GM19328 (cell line): ENCODE measurements at regions not wholly inside any gene's neighbourhood (a gene's known extent, or its start where the extent isn't known, plus 50 kb on each side); places are given as distances from the start of the nearest gene placed in this dataset.
"Not testable (repeated sequence)": the region's sequence is repeated elsewhere in the genome, so short reads cannot be mapped to it uniquely, and the experiment has no call there.

Experiments
- ATAC-seq: cut with Tn5 transposase; IDR thresholded peaks from one replicate; pipeline ENCODE4 v1.9.1; 2021; ENCODE audit warnings: mild to moderate bottlenecking, moderate library complexity; ENCODE audit not compliant: unreplicated experiment

GRCh38 chr7:138359870-138360559, 100.0 kb upstream of the TRIM24 start:
- ATAC-seq: no peak

GRCh38 chr7:138363721-138364120, 96.3 kb upstream of the TRIM24 start:
- no peak for ATAC-seq

GRCh38 chr7:138366137-138366536, 93.9 kb upstream of the TRIM24 start:
- ATAC-seq: not testable (repeated sequence)

- ATAC-seq: not testable (repeated sequence)
Measured at GRCh38 chr7:138366676-138367075, 93.4 kb upstream of the TRIM24 start.

GRCh38 chr7:138369797-138370196, 90.3 kb upstream of the TRIM24 start:
- no peak for ATAC-seq

- no peak for ATAC-seq
Measured at GRCh38 chr7:138370956-138371355, 89.1 kb upstream of the TRIM24 start.

- no peak for ATAC-seq
Measured at GRCh38 chr7:138374119-138374693, 85.9 kb upstream of the TRIM24 start.

GRCh38 chr7:138377306-138377705, 82.8 kb upstream of the TRIM24 start:
- ATAC-seq: no peak

GRCh38 chr7:138378741-138379559, 81.1 kb upstream of the TRIM24 start:
- ATAC-seq: no peak

- ATAC-seq: no peak
Measured at GRCh38 chr7:138382862-138383565, 77.0 kb upstream of the TRIM24 start.

GRCh38 chr7:138386821-138387220, 73.2 kb upstream of the TRIM24 start:
- ATAC-seq: no peak

- no peak for ATAC-seq
Measured at GRCh38 chr7:138387755-138388475, 72.1 kb upstream of the TRIM24 start.

- no peak for ATAC-seq
Measured at GRCh38 chr7:138388673-138389491, 71.2 kb upstream of the TRIM24 start.

GRCh38 chr7:138395763-138396162, 64.3 kb upstream of the TRIM24 start:
- ATAC-seq: no peak

- ATAC-seq: peak; percentile 69
Measured at GRCh38 chr7:138396251-138397070, 63.6 kb upstream of the TRIM24 start.

- not testable (repeated sequence) for ATAC-seq
Measured at GRCh38 chr7:138397071-138397433, 63.0 kb upstream of the TRIM24 start.

- ATAC-seq: no peak
Measured at GRCh38 chr7:138398857-138399256, 61.2 kb upstream of the TRIM24 start.

GRCh38 chr7:138400400-138400886, 59.6 kb upstream of the TRIM24 start:
- ATAC-seq: no peak

GRCh38 chr7:138402749-138403148, 57.3 kb upstream of the TRIM24 start:
- no peak for ATAC-seq
